PC-9 (cell line): ENCODE measurements at regions not wholly inside any gene's neighbourhood (a gene's known extent, or its start where the extent isn't known, plus 50 kb on each side); places are given as distances from the start of the nearest gene placed in this dataset.

ENCODE experiments used
- BruUV-seq: library from RNA; stranded (reverse); fragments of 400-500 nt; replicated peaks from 2 replicates; lab custom pipeline; 2021; lab: Mats Ljungman, UMichigan
- CTCF ChIA-PET: fragments of 300-600 bp; sonication (Branson Sonifier 250); formaldehyde crosslinking; loops from one replicate; lab custom pipeline; 2022; ENCODE audit warnings: antibody characterized with exemption; lab: Charles Lee
- POLR2A ChIA-PET: fragments of 300-600 bp; sonication (Branson Sonifier 250); formaldehyde crosslinking; loops from one replicate; lab custom pipeline; 2022; ENCODE audit warnings: antibody characterized with exemption; ENCODE audit not compliant: unreplicated experiment; lab: Charles Lee
- DNase-seq, 2 experiments: peaks; one replicate each; pipeline versions ENCODE4 v3.0.0 to v3.0.0-alpha.2; 2015 to 2022; ENCODE audit warnings: mixed read lengths in 1 of 2
- H2AFZ ChIP-seq: fragments of 200-600 bp; sonication (generic); 2 replicates; pipeline ENCODE4 v1.8.1; 2017; ENCODE audit warnings: antibody characterized with exemption
- H3F3A ChIP-seq: fragments of 200-600 bp; sonication (generic); 2 replicates; pipeline ENCODE4 v1.8.1; 2017; ENCODE audit warnings: antibody characterized with exemption, mild to moderate bottlenecking, low read depth; ENCODE audit not compliant: insufficient read depth
- H3K27ac ChIP-seq: fragments of 200-600 bp; sonication (generic); 2 replicates; pipeline ENCODE4 v1.6.1; 2016; ENCODE audit warnings: mixed run types
- H3K27me3 ChIP-seq: fragments of 200-600 bp; sonication (generic); 2 replicates; pipeline ENCODE4 v1.6.1; 2016; ENCODE audit warnings: low read depth, mixed run types; ENCODE audit not compliant: insufficient read depth
- H3K36me3 ChIP-seq: fragments of 200-600 bp; sonication (generic); 2 replicates; pipeline ENCODE4 v1.6.1; 2016; ENCODE audit warnings: low read depth, mixed run types
- H3K4me1 ChIP-seq: fragments of 200-600 bp; sonication (generic); replicated peaks from 2 replicates; pipeline ENCODE4 v1.6.1; 2016; ENCODE audit warnings: mixed run types; ENCODE audit not compliant: insufficient read depth
- H3K4me2 ChIP-seq: fragments of 200-600 bp; sonication (generic); 2 replicates; pipeline ENCODE4 v1.6.1; 2017; ENCODE audit warnings: mixed run types
- H3K4me3 ChIP-seq: fragments of 200-600 bp; sonication (generic); 2 replicates; pipeline ENCODE4 v1.6.1; 2016; ENCODE audit warnings: mixed run types
- H3K79me2 ChIP-seq: fragments of 200-600 bp; sonication (generic); 2 replicates; pipeline ENCODE4 v1.6.1; 2017; ENCODE audit warnings: low read depth, mixed run types
- H3K9me2 ChIP-seq: fragments of 200-600 bp; sonication (generic); 2 replicates; pipeline ENCODE4 v1.8.1; 2017; ENCODE audit warnings: mild to moderate bottlenecking; ENCODE audit not compliant: insufficient read depth
- H3K9me3 ChIP-seq: fragments of 200-600 bp; sonication (generic); 2 replicates; pipeline ENCODE4 v1.8.1; 2016; ENCODE audit warnings: low read depth; ENCODE audit not compliant: insufficient read depth
- H4K20me1 ChIP-seq: fragments of 200-600 bp; sonication (generic); 2 replicates; pipeline ENCODE4 v1.8.1; 2017; ENCODE audit not compliant: insufficient read depth
- EZH2 ChIP-seq: fragments of 200-600 bp; sonication (generic); IDR thresholded peaks from 2 replicates; pipeline ENCODE4 v1.8.0; 2017; ENCODE audit warnings: antibody characterized with exemption, low read depth
- intact Hi-C: fragments of 100-400 bp; cut with micrococcal nuclease; formaldehyde crosslinking; loops from one replicate; pipeline ENCODE4 v1.10.0; 2022; ENCODE audit not compliant: unreplicated experiment
- TF ChIP-seq, protein P1 (sequence below): fragments of 200-600 bp; sonication (generic); conservative IDR thresholded peaks from 2 replicates; pipeline ENCODE4 v1.6.1; 2017; ENCODE audit warnings: mixed run types, antibody characterized with exemption, mild to moderate bottlenecking, moderate library complexity

GRCh38 chr3:88462230-88462629 lies 312.5 kb downstream of the C3orf38 start:
- no peaks in the 10 kb centered on the region for H3K4me1 ChIP-seq
- CTCF ChIA-PET, result no interaction called here
- intact Hi-C loops, result no loop called here
- H3F3A ChIP-seq, result no peaks in the 10 kb centered on the region
- DNase-seq, result no peak
- no peaks in the 10 kb centered on the region for H3K9me2 ChIP-seq
- no peaks in the 10 kb centered on the region for H3K36me3 ChIP-seq
- POLR2A ChIA-PET, result no interaction called here
- BruUV-seq, result no TSS peak
- no peak overlapping the region for H3K27ac ChIP-seq
- no peak overlapping the region for H2AFZ ChIP-seq
- no peak overlapping the region for H3K4me3 ChIP-seq
- no peak for TF ChIP-seq EZH2
- TF ChIP-seq, protein P1, sequence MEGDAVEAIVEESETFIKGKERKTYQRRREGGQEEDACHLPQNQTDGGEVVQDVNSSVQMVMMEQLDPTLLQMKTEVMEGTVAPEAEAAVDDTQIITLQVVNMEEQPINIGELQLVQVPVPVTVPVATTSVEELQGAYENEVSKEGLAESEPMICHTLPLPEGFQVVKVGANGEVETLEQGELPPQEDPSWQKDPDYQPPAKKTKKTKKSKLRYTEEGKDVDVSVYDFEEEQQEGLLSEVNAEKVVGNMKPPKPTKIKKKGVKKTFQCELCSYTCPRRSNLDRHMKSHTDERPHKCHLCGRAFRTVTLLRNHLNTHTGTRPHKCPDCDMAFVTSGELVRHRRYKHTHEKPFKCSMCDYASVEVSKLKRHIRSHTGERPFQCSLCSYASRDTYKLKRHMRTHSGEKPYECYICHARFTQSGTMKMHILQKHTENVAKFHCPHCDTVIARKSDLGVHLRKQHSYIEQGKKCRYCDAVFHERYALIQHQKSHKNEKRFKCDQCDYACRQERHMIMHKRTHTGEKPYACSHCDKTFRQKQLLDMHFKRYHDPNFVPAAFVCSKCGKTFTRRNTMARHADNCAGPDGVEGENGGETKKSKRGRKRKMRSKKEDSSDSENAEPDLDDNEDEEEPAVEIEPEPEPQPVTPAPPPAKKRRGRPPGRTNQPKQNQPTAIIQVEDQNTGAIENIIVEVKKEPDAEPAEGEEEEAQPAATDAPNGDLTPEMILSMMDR, result no peak
- H3K27me3 ChIP-seq, result no peaks in the 10 kb centered on the region
- no peak overlapping the region for H3K4me2 ChIP-seq
- no peaks in the 10 kb centered on the region for H4K20me1 ChIP-seq
- no peaks in the 10 kb centered on the region for H3K79me2 ChIP-seq
- H3K9me3 ChIP-seq, result no peaks in the 10 kb centered on the region

- H3K79me2 ChIP-seq, result no peaks in the 10 kb centered on the region
- intact Hi-C loops, result no loop called here
- no peak overlapping the region for H3K4me3 ChIP-seq
- no peaks in the 10 kb centered on the region for H3K36me3 ChIP-seq
- H3F3A ChIP-seq, result no peaks in the 10 kb centered on the region
- BruUV-seq, result no TSS peak
- ChIA-PET POLR2A (no interaction called here), CTCF (no interaction called here)
- H4K20me1 ChIP-seq, result no peaks in the 10 kb centered on the region
- no peaks in the 10 kb centered on the region for H3K4me1 ChIP-seq
- no peak overlapping the region for H3K27ac ChIP-seq
- H3K27me3 ChIP-seq, result no peaks in the 10 kb centered on the region
- no peaks in the 10 kb centered on the region for H3K9me2 ChIP-seq
- no peak overlapping the region for H3K4me2 ChIP-seq
- H2AFZ ChIP-seq, result no peak overlapping the region
- H3K9me3 ChIP-seq, result no peaks in the 10 kb centered on the region
- no peak for TF ChIP-seq EZH2
- TF ChIP-seq, protein P1, result no peak
- no peak for DNase-seq
Measured at GRCh38 chr3:88467191-88467590, 317.4 kb downstream of the C3orf38 start.

DNA sequence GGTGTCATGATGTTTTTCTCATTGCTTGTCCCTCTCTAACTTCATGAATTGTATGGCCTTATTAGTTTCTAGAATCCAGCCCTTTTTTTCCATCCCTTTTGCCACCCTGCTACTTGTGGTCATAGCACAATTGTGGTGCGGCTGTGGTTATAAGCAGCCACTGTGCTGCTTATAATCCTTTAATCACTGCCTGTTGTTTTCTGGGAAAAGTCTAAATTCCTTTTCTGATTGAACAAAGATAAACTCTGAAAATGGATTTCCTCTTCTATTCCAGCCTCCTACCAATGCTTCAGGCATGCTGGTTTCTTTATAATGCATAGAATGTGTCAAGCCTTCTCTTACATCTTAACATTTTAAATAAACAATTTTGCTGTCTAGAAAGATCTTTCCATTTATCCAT lies 319.5 kb downstream of the C3orf38 start:
- Histone ChIP-seq H3K27me3 (no peaks in the 10 kb centered on the region), H3K27ac (no peak overlapping the region), H3F3A (no peaks in the 10 kb centered on the region), H3K36me3 (no peaks in the 10 kb centered on the region), H2AFZ (no peak overlapping the region), H3K9me2 (no peaks in the 10 kb centered on the region), H4K20me1 (no peaks in the 10 kb centered on the region), H3K4me1 (no peaks in the 10 kb centered on the region), H3K4me3 (no peak overlapping the region), H3K9me3 (no peaks in the 10 kb centered on the region), H3K4me2 (no peak overlapping the region), H3K79me2 (no peaks in the 10 kb centered on the region)
- no TSS peak for BruUV-seq
- TF ChIP-seq EZH2, result no peak
- TF ChIP-seq, protein P1, result no peak
- POLR2A ChIA-PET, result no interaction called here
- CTCF ChIA-PET, result no interaction called here
- no peak for DNase-seq
- intact Hi-C loops, result no loop called here
